Spinal cord (tissue), 9 donors: ENCODE measurements at regions not wholly inside any gene's neighbourhood (a gene's known extent, or its start where the extent isn't known, plus 50 kb on each side); places are given as distances from the start of the nearest gene placed in this dataset.

Experiments
- DNase-seq, 6 donors: peaks; one replicate each; pipeline versions ENCODE4 v3.0.0 to v3.0.0-alpha.2; 2013 to 2015; ENCODE audit warnings: low spot score in 6 of 6, low read depth in 4 of 6
- H3K27ac ChIP-seq: one replicate; pipeline ENCODE4 v1.5.1; 2013; ENCODE audit warnings: low read depth, low read length, control low read depth
- H3K27me3 ChIP-seq: one replicate; pipeline ENCODE4 v1.6.1; 2013; ENCODE audit warnings: low read length; ENCODE audit not compliant: control insufficient read depth, insufficient read depth
- H3K36me3 ChIP-seq: one replicate; pipeline ENCODE4 v1.6.1; 2013; ENCODE audit warnings: low read length; ENCODE audit not compliant: control insufficient read depth, insufficient read depth
- H3K4me1 ChIP-seq: one replicate; pipeline ENCODE4 v1.6.1; 2013; ENCODE audit warnings: low read length; ENCODE audit not compliant: control insufficient read depth, insufficient read depth
- H3K4me3 ChIP-seq: one replicate; pipeline ENCODE4 v1.5.1; 2013; ENCODE audit warnings: low read depth, low read length, control low read depth
- H3K9me3 ChIP-seq: one replicate; pipeline ENCODE4 v1.6.1; 2013; ENCODE audit warnings: low read length; ENCODE audit not compliant: control insufficient read depth, insufficient read depth
- WGBS: methylation state at CpG from one replicate; pipeline ENCODE4 v1.1.5; 2013; ENCODE audit warnings: missing lambda C conversion rate; ENCODE audit not compliant: insufficient coverage; 5-methylcytosine and 5-hydroxymethylcytosine counted together
- donor health status: healthy.

DNA sequence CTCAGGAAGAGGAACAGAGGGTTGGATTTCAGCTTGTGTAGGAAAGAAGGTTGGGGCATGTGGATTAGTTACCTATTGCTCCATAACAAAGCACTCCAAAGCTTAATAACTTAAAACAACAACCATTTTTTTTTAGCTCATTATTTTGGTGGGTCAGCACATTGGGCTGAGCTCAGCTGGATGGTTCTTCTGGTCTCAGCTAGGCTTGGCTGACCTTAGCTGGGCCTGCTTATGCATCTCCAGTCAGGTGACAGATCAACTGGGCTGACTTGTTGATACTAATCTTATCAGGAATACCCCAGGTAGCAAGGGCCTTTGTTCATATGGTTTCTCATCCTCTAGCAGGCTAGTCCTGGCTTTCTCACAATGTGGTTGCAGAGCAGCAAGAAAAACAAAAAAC lies 106.4 kb downstream of the C11orf91 start:
- Histone ChIP-seq H3K27me3 (no peaks in the 10 kb centered on the region), H3K4me3 (no peak overlapping the region), H3K36me3 (no peaks in the 10 kb centered on the region), H3K4me1 (peaks cover 12% of the 10 kb centered on the region), H3K9me3 (no peaks in the 10 kb centered on the region), H3K27ac (no peak overlapping the region)
- no peak for DNase-seq

DNA sequence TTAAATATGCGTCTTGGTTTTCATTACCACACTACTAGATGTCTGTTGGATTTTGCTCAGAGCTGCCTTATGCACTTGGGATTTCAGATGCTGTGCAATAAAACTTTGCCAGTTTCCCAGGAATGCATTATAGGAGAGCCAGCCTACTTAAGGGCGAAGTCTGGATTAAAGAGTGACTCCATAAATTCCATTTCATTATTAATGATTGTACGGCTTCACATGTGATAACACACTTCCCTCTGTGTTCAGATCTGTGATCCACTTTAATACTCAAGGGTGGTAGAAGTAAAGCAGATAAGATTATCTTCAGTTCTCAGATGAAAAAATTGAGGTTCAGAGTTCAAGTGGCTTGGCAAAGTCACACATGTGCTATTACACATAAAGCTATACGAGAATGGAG lies 110.2 kb downstream of the C11orf91 start:
- Histone ChIP-seq H3K9me3 (no peaks in the 10 kb centered on the region), H3K36me3 (no peaks in the 10 kb centered on the region), H3K27me3 (no peaks in the 10 kb centered on the region), H3K4me1 (no peaks in the 10 kb centered on the region), H3K27ac (no peak overlapping the region), H3K4me3 (no peak overlapping the region)
- no peak for DNase-seq
- no CpG with 5 or more reads among the region's 4 CpGs for WGBS

- DNase-seq, result no peak
Observed at GRCh38 chr11:33588056-33588455, 112.6 kb downstream of the C11orf91 start.

GRCh38 chr11:33585586-33586209 lies 114.9 kb downstream of the C11orf91 start:
- no peaks in the 10 kb centered on the region for H3K4me1 ChIP-seq
- WGBS, result 70% methylated on average over 2 of the region's 6 CpGs
- no peak overlapping the region for H3K27ac ChIP-seq
- H3K36me3 ChIP-seq, result peaks cover 9% of the 10 kb centered on the region
- no peaks in the 10 kb centered on the region for H3K9me3 ChIP-seq
- no peaks in the 10 kb centered on the region for H3K27me3 ChIP-seq
- no peak overlapping the region for H3K4me3 ChIP-seq
- DNase-seq, result peak in 1 of 6 donors; percentile 54

More at GRCh38 chr11:33588056-33588455, 112.6 kb downstream of the C11orf91 start:
- peaks cover 9% of the 10 kb centered on the region for H3K36me3 ChIP-seq
- no peak overlapping the region for H3K27ac ChIP-seq
- H3K9me3 ChIP-seq, result no peaks in the 10 kb centered on the region
- H3K4me1 ChIP-seq, result no peaks in the 10 kb centered on the region
- no peak overlapping the region for H3K4me3 ChIP-seq
- H3K27me3 ChIP-seq, result no peaks in the 10 kb centered on the region
- 80% methylated on average over 4 of the region's 4 CpGs for WGBS

DNA sequence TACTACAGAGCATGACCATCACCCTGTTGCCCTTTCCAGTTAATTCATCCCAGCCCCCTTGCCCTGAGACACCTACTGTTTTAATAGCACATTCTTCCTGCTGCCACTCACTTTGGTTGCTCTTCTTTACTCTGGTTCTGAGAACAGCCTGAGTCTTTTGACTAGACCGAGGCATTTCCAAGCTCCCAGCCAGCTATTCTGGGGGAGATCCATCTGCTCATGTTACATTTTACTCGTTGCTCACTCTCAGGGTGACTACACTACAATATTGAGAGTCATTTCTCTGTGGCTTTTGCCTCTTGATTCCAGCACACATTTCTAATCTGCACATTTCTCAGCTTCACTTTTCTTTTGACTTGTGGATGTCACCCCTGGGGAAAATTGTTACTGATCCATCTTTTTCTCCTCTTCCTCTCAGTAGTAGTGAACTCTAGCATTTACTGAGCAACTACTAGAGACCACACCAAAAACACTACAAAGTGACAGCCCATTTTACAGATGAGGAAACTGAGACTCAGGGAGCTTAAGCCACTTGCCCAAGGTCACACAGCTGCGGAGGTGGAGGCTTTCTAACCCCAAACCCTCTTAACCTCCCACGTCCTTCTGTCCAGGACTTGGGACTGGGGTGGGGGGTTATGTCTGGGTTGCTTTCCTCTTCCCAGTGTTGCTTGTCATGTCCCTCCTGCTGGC lies 117.8 kb downstream of the C11orf91 start:
- Histone ChIP-seq H3K27ac (no peak overlapping the region), H3K9me3 (no peaks in the 10 kb centered on the region), H3K27me3 (no peaks in the 10 kb centered on the region), H3K4me3 (no peak overlapping the region), H3K36me3 (peaks cover 13% of the 10 kb centered on the region), H3K4me1 (no peaks in the 10 kb centered on the region)
- no peak for DNase-seq
- 80% methylated on average over 2 of the region's 4 CpGs for WGBS

GRCh38 chr11:33579101-33579500 lies 121.5 kb downstream of the C11orf91 start:
- WGBS, result 96% methylated on average over 4 of the region's 4 CpGs
- no peaks in the 10 kb centered on the region for H3K9me3 ChIP-seq
- no peaks in the 10 kb centered on the region for H3K4me1 ChIP-seq
- no peak overlapping the region for H3K4me3 ChIP-seq
- H3K36me3 ChIP-seq, result peaks cover 11% of the 10 kb centered on the region
- no peak for DNase-seq
- H3K27ac ChIP-seq, result no peak overlapping the region
- H3K27me3 ChIP-seq, result no peaks in the 10 kb centered on the region

- Histone ChIP-seq H3K27me3 (no peaks in the 10 kb centered on the region), H3K27ac (no peak overlapping the region), H3K4me1 (no peaks in the 10 kb centered on the region), H3K4me3 (no peak overlapping the region), H3K9me3 (peaks cover 3% of the 10 kb centered on the region), H3K36me3 (peaks cover 6% of the 10 kb centered on the region)
- no peak for DNase-seq
- WGBS, result 62% methylated on average over 6 of the region's 6 CpGs
Observed at GRCh38 chr11:33577204-33577603, 123.4 kb downstream of the C11orf91 start.

GRCh38 chr11:33575311-33575710 lies 125.3 kb downstream of the C11orf91 start:
- Histone ChIP-seq H3K27me3 (no peaks in the 10 kb centered on the region), H3K9me3 (peaks cover 3% of the 10 kb centered on the region), H3K27ac (no peak overlapping the region), H3K36me3 (peaks cover 12% of the 10 kb centered on the region), H3K4me1 (no peaks in the 10 kb centered on the region), H3K4me3 (no peak overlapping the region)
- no peak for DNase-seq
- 95% methylated on average over 4 of the region's 5 CpGs for WGBS

DNA sequence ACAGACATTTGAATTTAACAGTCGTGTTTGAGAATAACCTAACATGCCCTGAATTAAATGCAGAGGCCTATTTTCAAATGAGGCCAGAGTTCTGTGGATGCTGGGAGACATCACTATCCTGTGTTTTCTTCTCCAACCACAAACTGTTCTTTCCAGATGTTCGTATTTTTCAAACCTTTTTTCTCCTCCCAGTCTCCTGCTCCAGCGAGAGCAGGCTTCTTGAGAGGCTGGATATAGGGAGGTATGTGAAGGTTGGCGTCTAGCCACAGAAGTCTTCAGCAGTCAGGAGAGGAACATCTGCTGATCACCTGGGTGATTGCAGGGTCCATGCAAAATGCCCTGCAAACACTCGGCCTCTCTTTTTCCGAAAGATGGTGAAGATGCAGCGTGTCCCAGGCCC lies 126.3 kb downstream of the C11orf91 start:
- 79% methylated on average over 5 of the region's 7 CpGs for WGBS
- Histone ChIP-seq H3K27ac (no peak overlapping the region), H3K4me3 (no peak overlapping the region), H3K36me3 (peaks cover 17% of the 10 kb centered on the region), H3K9me3 (peaks cover 3% of the 10 kb centered on the region), H3K27me3 (no peaks in the 10 kb centered on the region), H3K4me1 (no peaks in the 10 kb centered on the region)
- peak in 1 of 6 donors; percentile 9 for DNase-seq

GRCh38 chr11:33569333-33569732 lies 131.3 kb downstream of the C11orf91 start:
- peaks cover 16% of the 10 kb centered on the region for H3K36me3 ChIP-seq
- peaks cover 5% of the 10 kb centered on the region for H3K4me1 ChIP-seq
- no peak for DNase-seq
- peaks cover 3% of the 10 kb centered on the region for H3K9me3 ChIP-seq
- no peak overlapping the region for H3K27ac ChIP-seq
- 100% methylated on average over 2 of the region's 4 CpGs for WGBS
- H3K27me3 ChIP-seq, result no peaks in the 10 kb centered on the region
- H3K4me3 ChIP-seq, result no peak overlapping the region
